Transverse colon (tissue), 4 donors: ENCODE measurements at regions not wholly inside any gene's neighbourhood (a gene's known extent, or its start where the extent isn't known, plus 50 kb on each side); places are given as distances from the start of the nearest gene placed in this dataset.

Experiments used
- DNase-seq: peaks from one replicate; pipeline ENCODE4 v3.0.0-alpha.2; 2019
- H3K27ac ChIP-seq, 4 donors: fragments of 200-600 bp; sonication (generic); 2 replicates each; pipeline ENCODE4 v1.5.1; 2016 to 2018; ENCODE audit warnings: inconsistent platforms in 4 of 4
- H3K27me3 ChIP-seq: fragments of 200-600 bp; sonication (generic); 2 replicates; pipeline ENCODE4 v1.5.1; 2017; ENCODE audit warnings: inconsistent platforms
- H3K36me3 ChIP-seq, 4 donors: fragments of 200-600 bp; sonication (generic); 2 replicates each; pipeline ENCODE4 v1.5.1; 2017 to 2019; ENCODE audit warnings: inconsistent platforms in 4 of 4
- H3K4me1 ChIP-seq, 4 donors: fragments of 200-600 bp; sonication (generic); 2 replicates each; pipeline ENCODE4 v1.5.1; 2017 to 2020; ENCODE audit warnings: inconsistent platforms in 4 of 4
- H3K4me3 ChIP-seq, 4 donors: fragments of 200-600 bp; sonication (generic); 1 replicate in 1 of 4; 2 replicates in 3 of 4; pipeline versions ENCODE4 v1.5.1 to v1.6.1; 2017 to 2019; ENCODE audit warnings: inconsistent platforms in 4 of 4
- H3K9me3 ChIP-seq, 2 donors: fragments of 200-600 bp; sonication (generic); 2 replicates each; pipeline ENCODE4 v1.5.1; 2017 to 2019; ENCODE audit warnings: inconsistent platforms in 2 of 2
- CTCF ChIP-seq, 5 experiments: fragments of 200-600 bp in 3 of 5; fragments of 450-650 bp in 2 of 5; sonication (generic) in 3 of 5; IDR thresholded peaks; 1 replicate in 2 of 5; 2 replicates in 3 of 5; pipeline ENCODE4 v1.5.1; 2016 to 2017; ENCODE audit warnings: antibody characterized with exemption in 5 of 5, inconsistent platforms in 3 of 5, mild to moderate bottlenecking in 2 of 5, moderate library complexity in 1 of 5
- EP300 ChIP-seq: sonication (generic); formaldehyde crosslinking; IDR thresholded peaks from one replicate; pipeline ENCODE4 v1.6.1; 2017; ENCODE audit warnings: antibody characterized with exemption, low read depth
- POLR2A ChIP-seq: fragments of 450-650 bp; IDR thresholded peaks from one replicate; pipeline ENCODE4 v1.6.1; 2016; ENCODE audit warnings: antibody characterized with exemption, mild to moderate bottlenecking, moderate library complexity
- POLR2AphosphoS5 ChIP-seq, 3 donors: sonication (generic); formaldehyde crosslinking; IDR thresholded peaks; one replicate each; pipeline ENCODE4 v1.6.1; 2016; ENCODE audit warnings: antibody characterized with exemption in 3 of 3
- WGBS, 2 donors: methylation state at CpG; one replicate each; pipeline ENCODE4 v1.1.5; 2018; ENCODE audit warnings: low coverage in 1 of 2; 5-methylcytosine and 5-hydroxymethylcytosine counted together
- in situ Hi-C, 4 donors: fragments of 200-750 bp; cut with MboI; loops; one replicate each; pipeline versions ENCODE4 v1.15.0 to v1.15.1; 2017; ENCODE audit warnings: low sequenced_read_pairs in 3 of 4, low pct_ligation_motif_present in 1 of 4, low pct_unique_long_range_greater_than_20kb in 1 of 4
- intact Hi-C: fragments of 100-400 bp; cut with DNase I; formaldehyde crosslinking; loops from one replicate; pipeline ENCODE4 v1.15.1; 2023; ENCODE audit warnings: low total_unique reads

DNA sequence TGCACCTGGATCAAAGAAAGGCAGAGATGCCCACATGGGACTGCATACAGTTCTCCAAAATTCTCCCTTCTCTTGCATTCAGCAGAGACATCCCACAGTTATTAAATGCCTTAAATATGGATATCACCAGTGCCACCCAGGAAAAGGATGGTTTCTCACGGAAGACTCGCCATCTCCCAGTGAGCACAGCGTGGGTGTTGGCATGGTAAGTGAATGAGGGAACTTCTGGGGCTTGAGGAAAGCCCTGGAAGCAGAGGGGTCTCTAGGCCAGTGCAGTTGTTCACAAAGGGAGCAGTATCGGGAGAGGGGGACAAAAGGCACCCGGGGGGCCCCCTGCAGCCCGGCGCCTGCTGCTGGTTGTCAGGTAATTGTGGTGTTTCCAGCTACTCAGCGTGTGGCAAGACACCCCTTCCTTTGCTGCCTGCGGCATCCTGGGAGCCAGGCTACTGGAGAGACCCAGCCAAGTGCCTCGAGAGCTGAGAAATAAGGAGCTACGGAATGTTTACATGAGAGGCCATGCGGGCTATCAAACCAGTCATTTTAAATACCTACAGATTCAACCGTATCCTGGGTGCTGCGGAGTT is 125.4 kb downstream of the PXDC1 start:
- no peak for TF ChIP-seq EP300
- TF ChIP-seq POLR2A: no peak
- TF ChIP-seq POLR2AphosphoS5 (IDR thresholded peaks at IDR 0.05): no peak
- TF ChIP-seq CTCF (IDR thresholded peaks at IDR 0.05): no peak
- H3K4me3 ChIP-seq: no peak overlapping the region
- DNase-seq: no peak
- H3K36me3 ChIP-seq: no peaks in the 10 kb centered on the region
- H3K4me1 ChIP-seq: no peaks in the 10 kb centered on the region
- peaks cover 20% of the 10 kb centered on the region for H3K27me3 ChIP-seq
- intact Hi-C loops (no loop called here), in situ Hi-C loops (no loop called here)
- no peaks in the 10 kb centered on the region for H3K9me3 ChIP-seq
- no peak overlapping the region for H3K27ac ChIP-seq
- WGBS, 2 donors: 71 to 87% methylated on average over 3 to 14 of the region's 14 CpGs

DNA sequence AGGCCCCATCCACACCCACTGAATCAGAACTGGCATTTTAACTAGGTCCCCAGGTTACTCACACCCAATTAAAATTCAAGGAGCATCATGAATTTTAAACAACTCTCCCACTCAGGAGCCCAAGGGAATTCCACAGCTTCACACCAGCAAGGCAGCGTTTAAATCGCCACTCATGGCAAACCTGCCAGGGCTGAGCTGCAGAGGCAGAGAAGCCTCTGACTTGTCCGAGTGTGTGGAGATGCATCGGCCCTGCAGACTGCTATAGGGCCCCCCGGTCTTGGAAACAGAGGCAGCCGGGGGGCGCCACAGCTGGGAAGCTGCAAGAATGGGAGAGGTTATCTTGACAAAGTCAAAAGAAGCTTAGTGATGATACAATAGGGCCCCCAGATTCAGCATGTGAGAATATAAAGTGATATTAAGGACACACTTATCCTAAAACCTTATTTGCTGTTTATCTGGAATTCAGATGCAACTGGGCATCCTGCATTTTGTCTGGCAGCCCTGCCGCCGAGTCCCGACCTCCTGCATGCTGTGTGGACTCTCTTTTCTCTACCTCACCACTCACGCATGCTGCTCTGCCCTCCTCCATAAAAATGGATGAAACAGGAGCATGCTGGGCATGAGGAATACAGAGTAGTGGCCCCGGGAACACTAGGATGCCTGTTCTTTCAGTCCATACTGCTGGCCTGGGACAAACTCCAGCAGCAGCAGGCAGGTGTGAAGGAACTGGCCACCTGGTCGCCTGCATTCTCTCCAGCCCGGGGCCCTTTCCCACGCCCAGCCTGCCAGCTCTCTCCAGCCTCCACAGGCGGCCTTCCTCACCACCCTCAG is 126.1 kb downstream of the PXDC1 start:
- no peaks in the 10 kb centered on the region for H3K36me3 ChIP-seq
- H3K9me3 ChIP-seq: no peaks in the 10 kb centered on the region
- TF ChIP-seq POLR2AphosphoS5 (IDR thresholded peaks at IDR 0.05) (no peak), POLR2A (no peak), EP300 (no peak), CTCF (IDR thresholded peaks at IDR 0.05) (no peak)
- peaks cover 20% of the 10 kb centered on the region for H3K27me3 ChIP-seq
- no peaks in the 10 kb centered on the region for H3K4me1 ChIP-seq
- no peak overlapping the region for H3K4me3 ChIP-seq
- intact Hi-C loops (no loop called here), in situ Hi-C loops (no loop called here)
- no peak overlapping the region for H3K27ac ChIP-seq
- no peak for DNase-seq
- 20 to 76% methylated on average over 1 to 16 of the region's 16 CpGs for WGBS, 2 donors

GRCh38 chr6:3624250-3625136 is 127.0 kb downstream of the PXDC1 start:
- H3K4me1 ChIP-seq: no peaks in the 10 kb centered on the region
- H3K27ac ChIP-seq: no peak overlapping the region
- DNase-seq: no peak
- WGBS, 2 donors: 75 to 80% methylated on average over 6 to 14 of the region's 14 CpGs
- TF ChIP-seq POLR2A: no peak
- no peak for TF ChIP-seq CTCF (IDR thresholded peaks at IDR 0.05)
- TF ChIP-seq EP300: no peak
- TF ChIP-seq POLR2AphosphoS5 (IDR thresholded peaks at IDR 0.05): no peak
- H3K9me3 ChIP-seq: no peaks in the 10 kb centered on the region
- intact Hi-C loops (no loop called here), in situ Hi-C loops (no loop called here)
- no peaks in the 10 kb centered on the region for H3K36me3 ChIP-seq
- H3K27me3 ChIP-seq: peaks cover 20% of the 10 kb centered on the region
- H3K4me3 ChIP-seq: no peak overlapping the region
